Left ventricle myocardium inferior (tissue), 1 donor: ENCODE measurements at regions not wholly inside any gene's neighbourhood (a gene's known extent, or its start where the extent isn't known, plus 50 kb on each side); places are given as distances from the start of the nearest gene placed in this dataset.

Experiments
- DNase-seq: peaks from one replicate; pipeline ENCODE4 v3.0.0-alpha.2; 2020
- H3K27ac ChIP-seq: fragments of 200-600 bp; replicated peaks from 2 replicates; pipeline ENCODE4 v1.8.0; 2021
- H3K27me3 ChIP-seq: fragments of 200-600 bp; 2 replicates; pipeline ENCODE4 v1.8.0; 2021; ENCODE audit warnings: low read depth
- H3K36me3 ChIP-seq: fragments of 200-600 bp; 2 replicates; pipeline ENCODE4 v1.8.0; 2021
- H3K4me1 ChIP-seq: fragments of 200-600 bp; 2 replicates; pipeline ENCODE4 v1.8.0; 2021
- H3K4me3 ChIP-seq: fragments of 200-600 bp; 2 replicates; pipeline ENCODE4 v1.8.0; 2021; ENCODE audit warnings: mild to moderate bottlenecking, moderate library complexity
- H3K9me3 ChIP-seq: fragments of 200-600 bp; replicated peaks from 2 replicates; pipeline ENCODE4 v1.8.0; 2021
- CTCF ChIP-seq: fragments of 200-600 bp; IDR thresholded peaks from 2 replicates; pipeline ENCODE4 v1.8.0; 2021; ENCODE audit warnings: antibody characterized with exemption, mild to moderate bottlenecking, borderline replicate concordance
- intact Hi-C: fragments of 100-400 bp; cut with micrococcal nuclease; formaldehyde crosslinking; loops from one replicate; pipeline ENCODE4 v1.11.0; 2022
- donor health status: DM: no; HTN: yes; CAD: no; lungs with severe emphysema.

DNA sequence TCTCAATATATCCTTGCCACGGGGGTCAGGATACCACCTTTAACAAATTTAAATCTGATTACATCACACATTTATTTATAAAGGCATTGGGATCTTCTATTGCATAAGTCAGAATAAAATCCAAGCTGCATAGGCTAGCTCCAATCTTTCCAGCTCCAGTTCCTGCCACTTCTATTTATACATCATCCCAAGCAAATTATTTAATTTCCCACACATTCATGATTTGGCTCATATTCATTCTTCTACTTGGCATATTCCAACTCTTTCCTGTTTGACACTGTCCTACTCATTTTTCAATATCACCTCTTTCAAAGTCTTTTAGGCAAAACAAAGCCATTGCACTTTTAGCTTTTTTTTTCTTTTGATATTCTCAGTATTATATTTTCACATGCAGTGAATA lies 579.0 kb upstream of the FZD8 start:
- H3K27me3 ChIP-seq, result no peaks in the 10 kb centered on the region
- TF ChIP-seq CTCF, result no peak
- H3K27ac ChIP-seq, result no peak overlapping the region
- no peaks in the 10 kb centered on the region for H3K9me3 ChIP-seq
- H3K4me1 ChIP-seq, result no peaks in the 10 kb centered on the region
- no peak for DNase-seq
- H3K4me3 ChIP-seq, result no peak overlapping the region
- intact Hi-C loops, result no loop called here
- no peaks in the 10 kb centered on the region for H3K36me3 ChIP-seq

DNA sequence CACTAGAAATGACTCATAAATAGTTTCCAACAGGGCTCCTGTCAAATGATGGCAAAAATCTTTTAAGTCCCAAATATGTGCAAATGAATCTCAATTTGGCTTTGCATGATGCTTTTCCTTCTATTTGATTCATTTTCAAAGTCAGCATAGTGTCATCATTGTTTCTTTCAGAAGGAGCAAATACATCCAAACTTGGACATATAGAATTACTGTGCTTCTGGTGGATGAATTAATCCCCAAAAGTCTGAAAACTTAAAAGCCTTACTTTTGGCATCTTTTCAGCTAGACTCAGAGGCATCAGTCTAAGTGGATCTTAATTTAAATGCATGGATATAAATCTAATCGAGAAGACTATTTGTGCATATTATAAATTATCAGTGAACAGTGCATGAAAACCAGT lies 578.1 kb upstream of the FZD8 start:
- no peak for TF ChIP-seq CTCF

DNA sequence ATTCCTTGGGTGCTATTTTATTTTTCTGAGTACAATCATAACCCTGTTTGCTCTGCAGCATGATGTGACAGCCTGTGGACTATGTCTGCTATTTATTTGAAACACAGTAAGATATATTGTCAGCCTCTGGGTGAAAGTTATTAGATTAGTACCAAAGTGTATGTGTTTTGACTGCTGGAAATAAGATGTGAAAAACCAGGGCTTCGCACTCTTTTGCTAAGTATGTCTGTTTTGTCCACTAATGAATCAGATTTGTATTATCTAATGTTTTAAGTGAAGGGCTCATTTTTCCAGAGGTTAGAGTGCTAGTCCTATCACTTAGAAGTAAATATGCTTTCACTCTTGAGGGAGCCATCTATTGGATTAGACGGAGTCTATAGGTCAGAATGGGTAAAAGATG lies 569.8 kb upstream of the FZD8 start:
- Histone ChIP-seq H3K27me3 (no peaks in the 10 kb centered on the region), H3K36me3 (no peaks in the 10 kb centered on the region), H3K9me3 (no peaks in the 10 kb centered on the region), H3K27ac (no peak overlapping the region), H3K4me1 (no peaks in the 10 kb centered on the region), H3K4me3 (no peak overlapping the region)
- TF ChIP-seq CTCF, result no peak
- DNase-seq, result no peak
- intact Hi-C loops, result no loop called here

More for the DNA sequence above, 578.1 kb upstream of the FZD8 start:
- H3K36me3 ChIP-seq, result no peaks in the 10 kb centered on the region
- no peaks in the 10 kb centered on the region for H3K4me1 ChIP-seq
- H3K9me3 ChIP-seq, result no peaks in the 10 kb centered on the region
- H3K27ac ChIP-seq, result no peak overlapping the region
- intact Hi-C loops, result no loop called here
- H3K4me3 ChIP-seq, result no peak overlapping the region
- no peak for DNase-seq
- H3K27me3 ChIP-seq, result no peaks in the 10 kb centered on the region

- H3K27ac ChIP-seq, result no peak overlapping the region
- TF ChIP-seq CTCF, result no peak
- intact Hi-C loops, result loop anchor here (10.0 kb wide), 1 partner anchor 885 kb away; no protein-coding TSS in a partner anchor
Observed at GRCh38 chr10:36209480-36209879, 567.4 kb upstream of the FZD8 start.

DNA sequence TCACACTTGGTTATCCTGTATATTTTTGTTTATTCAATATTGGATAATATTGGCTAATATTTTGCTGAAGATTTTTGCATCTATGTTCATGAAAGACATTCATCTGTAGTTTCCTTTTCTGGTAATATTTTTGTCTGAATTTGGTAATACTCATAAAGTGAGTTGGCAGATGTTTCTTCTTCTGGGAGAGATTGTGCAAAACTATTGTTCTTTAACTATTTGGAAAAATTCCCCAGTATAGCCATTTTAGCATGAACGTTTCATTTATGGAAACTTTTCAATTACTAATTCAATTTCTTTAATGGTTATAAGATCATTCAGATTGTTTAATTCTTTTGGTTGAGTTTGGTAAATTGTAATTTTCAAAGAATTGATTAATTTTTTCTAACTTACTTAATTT lies 560.8 kb upstream of the FZD8 start:
- DNase-seq, result no peak
- Histone ChIP-seq H3K4me1 (no peaks in the 10 kb centered on the region), H3K27ac (no peak overlapping the region), H3K36me3 (no peaks in the 10 kb centered on the region), H3K27me3 (no peaks in the 10 kb centered on the region), H3K4me3 (no peak overlapping the region), H3K9me3 (no peaks in the 10 kb centered on the region)
- intact Hi-C loops, result loop anchor here (10.0 kb wide), 1 partner anchor 878 kb away; no protein-coding TSS in a partner anchor
- TF ChIP-seq CTCF, result no peak

More at GRCh38 chr10:36209480-36209879, 567.4 kb upstream of the FZD8 start:
- H3K4me1 ChIP-seq, result no peaks in the 10 kb centered on the region
- no peaks in the 10 kb centered on the region for H3K9me3 ChIP-seq
- DNase-seq, result no peak
- H3K36me3 ChIP-seq, result no peaks in the 10 kb centered on the region
- no peaks in the 10 kb centered on the region for H3K27me3 ChIP-seq
- no peak overlapping the region for H3K4me3 ChIP-seq
